ENCODE measurements at regions not wholly inside any gene's neighbourhood (a gene's known extent, or its start where the extent isn't known, plus 50 kb on each side); places are given as distances from the start of the nearest gene placed in this dataset.

DNA sequence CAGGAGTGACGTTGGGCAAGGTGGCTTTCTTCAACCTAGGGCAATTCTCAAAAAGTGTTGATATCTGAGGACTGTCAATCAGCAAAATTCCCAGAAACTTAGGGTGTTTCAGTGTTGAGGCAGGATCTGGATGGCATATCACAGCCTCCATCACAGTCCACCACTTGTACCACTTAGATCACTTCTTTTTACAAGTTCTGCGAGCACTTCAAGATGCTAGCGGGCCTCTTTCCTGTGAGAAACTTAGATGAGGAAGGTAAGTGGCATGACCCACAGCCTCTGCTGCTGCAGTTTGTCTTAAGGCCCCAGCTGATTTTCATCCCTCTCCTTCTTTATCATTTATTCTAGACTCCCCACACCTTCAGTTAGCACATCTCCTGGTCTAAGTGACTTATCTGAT is 295.4 kb upstream of the ZNF521 start:
- intact Hi-C loops (cut with micrococcal nuclease): no loop called here
- Mint-ChIP-seq H3K4me3 (no peak overlapping the region), H3K27me3 (no peaks in the 10 kb centered on the region), H3K27ac (no peak overlapping the region), H3K36me3 (ENCODE audit: low read depth) (no peaks in the 10 kb centered on the region), H3K4me1 (ENCODE audit: low read depth) (no peaks in the 10 kb centered on the region), H3K9me3 (peaks cover 3% of the 10 kb centered on the region)
- ATAC-seq: no peak
- TF ChIP-seq, protein P1, sequence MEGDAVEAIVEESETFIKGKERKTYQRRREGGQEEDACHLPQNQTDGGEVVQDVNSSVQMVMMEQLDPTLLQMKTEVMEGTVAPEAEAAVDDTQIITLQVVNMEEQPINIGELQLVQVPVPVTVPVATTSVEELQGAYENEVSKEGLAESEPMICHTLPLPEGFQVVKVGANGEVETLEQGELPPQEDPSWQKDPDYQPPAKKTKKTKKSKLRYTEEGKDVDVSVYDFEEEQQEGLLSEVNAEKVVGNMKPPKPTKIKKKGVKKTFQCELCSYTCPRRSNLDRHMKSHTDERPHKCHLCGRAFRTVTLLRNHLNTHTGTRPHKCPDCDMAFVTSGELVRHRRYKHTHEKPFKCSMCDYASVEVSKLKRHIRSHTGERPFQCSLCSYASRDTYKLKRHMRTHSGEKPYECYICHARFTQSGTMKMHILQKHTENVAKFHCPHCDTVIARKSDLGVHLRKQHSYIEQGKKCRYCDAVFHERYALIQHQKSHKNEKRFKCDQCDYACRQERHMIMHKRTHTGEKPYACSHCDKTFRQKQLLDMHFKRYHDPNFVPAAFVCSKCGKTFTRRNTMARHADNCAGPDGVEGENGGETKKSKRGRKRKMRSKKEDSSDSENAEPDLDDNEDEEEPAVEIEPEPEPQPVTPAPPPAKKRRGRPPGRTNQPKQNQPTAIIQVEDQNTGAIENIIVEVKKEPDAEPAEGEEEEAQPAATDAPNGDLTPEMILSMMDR (IDR thresholded peaks at IDR 0.05): no peak
- ChIA-PET CTCF (no interaction called here), POLR2A (no interaction called here)
- DNase-seq: no peak

DNA sequence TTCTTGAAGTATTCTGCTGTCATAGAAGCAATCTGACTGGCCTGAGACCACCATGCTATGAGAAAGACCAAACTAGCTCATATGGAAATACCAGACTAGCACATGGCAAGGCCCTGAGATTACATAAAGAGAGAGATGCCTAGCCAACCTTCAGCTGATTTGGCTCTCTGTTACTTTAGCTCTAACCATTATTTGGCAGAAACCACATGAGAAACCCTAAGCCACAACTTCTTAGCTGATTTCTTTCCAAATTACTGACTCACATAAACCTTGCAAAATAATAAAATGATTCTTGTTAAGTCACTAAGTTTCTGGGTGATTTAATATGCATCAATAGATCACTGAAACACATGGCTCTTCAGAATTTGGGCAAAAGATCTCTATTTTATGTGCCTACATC is 295.0 kb upstream of the ZNF521 start:
- H3K4me3 Mint-ChIP-seq: no peak overlapping the region
- H3K4me1 Mint-ChIP-seq (ENCODE audit: low read depth): no peaks in the 10 kb centered on the region
- ChIA-PET POLR2A (no interaction called here), CTCF (no interaction called here)
- H3K9me3 Mint-ChIP-seq: peaks cover 3% of the 10 kb centered on the region
- DNase-seq (no peak), ATAC-seq (no peak)
- TF ChIP-seq, protein P1 (IDR thresholded peaks at IDR 0.05): no peak
- H3K27me3 Mint-ChIP-seq: no peaks in the 10 kb centered on the region
- H3K27ac Mint-ChIP-seq: no peak overlapping the region
- H3K36me3 Mint-ChIP-seq (ENCODE audit: low read depth): no peaks in the 10 kb centered on the region
- intact Hi-C loops (cut with micrococcal nuclease): no loop called here

DNA sequence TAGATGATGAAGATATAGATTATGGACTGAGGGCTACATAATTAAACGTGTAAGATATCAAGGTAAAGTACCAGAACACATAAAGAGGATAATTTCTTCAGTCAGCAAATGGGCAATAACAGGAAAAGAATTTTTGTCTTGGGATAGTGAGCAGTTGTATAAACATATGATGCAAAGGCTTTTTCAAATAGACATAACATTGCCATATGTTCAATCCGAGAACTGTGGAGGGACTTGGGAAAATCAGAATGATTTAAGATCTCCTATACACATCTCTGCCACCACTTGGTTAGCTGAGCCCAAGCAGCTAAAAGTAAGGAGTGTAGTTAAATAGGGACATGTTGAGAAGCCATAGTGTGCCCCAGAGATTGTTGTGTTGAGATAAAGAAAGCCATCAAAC is 287.6 kb upstream of the ZNF521 start:
- POLR2A ChIA-PET: no interaction called here

DNA sequence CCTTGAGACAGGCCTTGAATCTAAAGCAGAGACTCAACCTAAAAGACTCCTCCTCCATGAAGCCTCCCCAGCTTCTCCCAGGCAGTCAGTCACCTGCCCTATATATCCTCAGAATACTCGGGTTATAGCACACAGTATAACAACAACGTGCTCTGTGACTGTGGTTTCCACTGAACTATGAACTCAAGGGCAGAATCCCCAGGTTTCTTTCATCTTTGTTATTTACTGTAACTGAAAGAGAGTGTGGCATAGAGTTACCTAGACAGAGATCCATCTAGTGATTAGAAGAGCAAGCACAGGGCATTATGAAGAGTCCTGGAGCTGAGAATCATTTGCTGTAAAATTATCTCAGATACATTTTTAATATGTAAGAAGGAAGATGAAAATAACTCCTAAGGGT is 281.6 kb upstream of the ZNF521 start:
- intact Hi-C loops (cut with micrococcal nuclease): no loop called here
- POLR2A ChIA-PET: no interaction called here
- TF ChIP-seq, protein P1 (IDR thresholded peaks at IDR 0.05): no peak
- Mint-ChIP-seq H3K27me3 (no peaks in the 10 kb centered on the region), H3K36me3 (ENCODE audit: low read depth) (no peaks in the 10 kb centered on the region), H3K27ac (no peak overlapping the region), H3K4me1 (ENCODE audit: low read depth) (no peaks in the 10 kb centered on the region), H3K9me3 (peaks cover 2% of the 10 kb centered on the region), H3K4me3 (no peak overlapping the region)
- CTCF ChIA-PET: no interaction called here
- DNase-seq: no peak
- ATAC-seq: no peak

More for the DNA sequence above, 287.6 kb upstream of the ZNF521 start:
- ATAC-seq: no peak
- no peak for DNase-seq
- no peak overlapping the region for H3K27ac Mint-ChIP-seq
- no peak overlapping the region for H3K4me3 Mint-ChIP-seq
- H3K27me3 Mint-ChIP-seq: no peaks in the 10 kb centered on the region
- H3K9me3 Mint-ChIP-seq: no peaks in the 10 kb centered on the region
- no peaks in the 10 kb centered on the region for H3K4me1 Mint-ChIP-seq (ENCODE audit: low read depth)
- TF ChIP-seq, protein P1 (IDR thresholded peaks at IDR 0.05): no peak
- intact Hi-C loops (cut with micrococcal nuclease): no loop called here
- H3K36me3 Mint-ChIP-seq (ENCODE audit: low read depth): no peaks in the 10 kb centered on the region
- CTCF ChIA-PET: no interaction called here

DNA sequence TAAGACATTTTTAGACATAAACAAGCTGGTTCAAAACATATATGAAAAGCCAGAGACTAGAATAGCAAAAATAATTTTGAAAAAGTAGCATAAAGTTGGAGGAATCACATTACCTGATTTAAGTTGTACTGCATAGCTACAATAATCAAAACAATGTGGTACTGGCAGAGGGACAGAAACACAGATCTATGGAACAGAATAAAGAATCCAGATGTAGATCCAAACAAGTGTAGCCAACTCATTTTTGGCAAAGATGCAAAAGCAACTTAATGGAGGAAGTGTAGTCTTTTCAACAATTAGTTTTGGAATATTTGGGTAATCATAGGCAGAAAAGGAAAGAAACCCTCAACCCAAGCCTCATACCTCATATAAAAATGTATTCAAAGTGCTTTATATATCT is 278.7 kb upstream of the ZNF521 start:
- TF ChIP-seq, protein P1 (IDR thresholded peaks at IDR 0.05): no peak
- Mint-ChIP-seq H3K4me3 (no peak overlapping the region), H3K27me3 (no peaks in the 10 kb centered on the region), H3K4me1 (ENCODE audit: low read depth) (no peaks in the 10 kb centered on the region), H3K9me3 (peaks cover 17% of the 10 kb centered on the region), H3K36me3 (ENCODE audit: low read depth) (no peaks in the 10 kb centered on the region), H3K27ac (no peak overlapping the region)
- ChIA-PET POLR2A (no interaction called here), CTCF (no interaction called here)
- no peak for ATAC-seq
- DNase-seq: no peak
- intact Hi-C loops (cut with micrococcal nuclease): no loop called here
